HG02938 (cell line): ENCODE measurements at regions not wholly inside any gene's neighbourhood (a gene's known extent, or its start where the extent isn't known, plus 50 kb on each side); places are given as distances from the start of the nearest gene placed in this dataset.
"Not testable (repeated sequence)": the region's sequence is repeated elsewhere in the genome, so short reads cannot be mapped to it uniquely, and the experiment has no call there.

Experiments used
- ATAC-seq: cut with Tn5 transposase; IDR thresholded peaks from one replicate; pipeline ENCODE4 v1.9.1; 2021; ENCODE audit warnings: mild to moderate bottlenecking, moderate library complexity; ENCODE audit not compliant: unreplicated experiment

GRCh38 chr4:159030297-159030696, 72.6 kb upstream of the RAPGEF2 start:
- not testable (repeated sequence) for ATAC-seq

GRCh38 chr4:159035570-159035969, 67.3 kb upstream of the RAPGEF2 start:
- no peak for ATAC-seq

GRCh38 chr4:159038536-159038935, 64.3 kb upstream of the RAPGEF2 start:
- no peak for ATAC-seq

GRCh38 chr4:159041054-159042034, 61.5 kb upstream of the RAPGEF2 start:
- ATAC-seq: no peak

- no peak for ATAC-seq
Observed at GRCh38 chr4:159042097-159042605, 60.7 kb upstream of the RAPGEF2 start.

GRCh38 chr4:159042868-159043267, 60.0 kb upstream of the RAPGEF2 start:
- ATAC-seq: no peak

- no peak for ATAC-seq
Observed at GRCh38 chr4:159043861-159044260, 59.0 kb upstream of the RAPGEF2 start.

- no peak for ATAC-seq
Observed at GRCh38 chr4:159045321-159045720, 57.6 kb upstream of the RAPGEF2 start.

- ATAC-seq: no peak
Observed at GRCh38 chr4:159046683-159047082, 56.2 kb upstream of the RAPGEF2 start.

GRCh38 chr4:159047478-159048165, 55.3 kb upstream of the RAPGEF2 start:
- ATAC-seq: no peak

- ATAC-seq: no peak
Observed at GRCh38 chr4:159048166-159048886, 54.6 kb upstream of the RAPGEF2 start.

- no peak for ATAC-seq
Observed at GRCh38 chr4:159049780-159050375, 53.0 kb upstream of the RAPGEF2 start.

- peak; percentile 93 for ATAC-seq
Observed at GRCh38 chr4:159051245-159052071, 51.4 kb upstream of the RAPGEF2 start.

- ATAC-seq: peak; percentile 58
Observed at GRCh38 chr4:159052315-159052714, 50.6 kb upstream of the RAPGEF2 start.
